Loucy (cell line): ENCODE measurements at regions not wholly inside any gene's neighbourhood (a gene's known extent, or its start where the extent isn't known, plus 50 kb on each side); places are given as distances from the start of the nearest gene placed in this dataset.

Experiments
- H2AFZ ChIP-seq: fragments of 200-600 bp; sonication (generic); 2 replicates; pipeline ENCODE4 v1.6.0; 2016; ENCODE audit warnings: antibody characterized with exemption, mild to moderate bottlenecking, low read length, moderate library complexity
- H3F3A ChIP-seq: fragments of 200-600 bp; 2 replicates; pipeline ENCODE4 v1.6.0; 2016; ENCODE audit warnings: antibody characterized with exemption, low read depth, mild to moderate bottlenecking
- H3K27me3 ChIP-seq: fragments of 200-600 bp; sonication (generic); 2 replicates; pipeline ENCODE4 v1.6.1; 2014; ENCODE audit warnings: low read length, mild to moderate bottlenecking; ENCODE audit not compliant: insufficient read depth, poor library complexity, severe bottlenecking
- H3K36me3 ChIP-seq: fragments of 200-600 bp; sonication (generic); 2 replicates; pipeline ENCODE4 v1.6.1; 2016; ENCODE audit warnings: low read length; ENCODE audit not compliant: insufficient read depth
- H3K4me1 ChIP-seq: fragments of 200-600 bp; sonication (generic); 2 replicates; pipeline ENCODE4 v1.5.1; 2014; ENCODE audit warnings: low read length, mild to moderate bottlenecking; ENCODE audit not compliant: insufficient read depth, poor library complexity, severe bottlenecking
- H3K4me2 ChIP-seq: fragments of 200-600 bp; sonication (generic); 2 replicates; pipeline ENCODE4 v1.6.0; 2014; ENCODE audit warnings: antibody characterized with exemption, low read length, low read depth, mild to moderate bottlenecking; ENCODE audit not compliant: poor library complexity, severe bottlenecking
- H3K4me3 ChIP-seq: fragments of 200-600 bp; sonication (generic); 2 replicates; pipeline ENCODE4 v1.5.1; 2014; ENCODE audit warnings: low read length, mild to moderate bottlenecking, mixed read lengths; ENCODE audit not compliant: poor library complexity, severe bottlenecking
- H3K79me2 ChIP-seq: fragments of 200-600 bp; sonication (generic); 2 replicates; pipeline ENCODE4 v1.6.1; 2014; ENCODE audit warnings: low read length; ENCODE audit not compliant: insufficient read depth
- H3K9ac ChIP-seq: fragments of 200-600 bp; sonication (generic); 2 replicates; pipeline ENCODE4 v1.6.0; 2014; ENCODE audit warnings: mild to moderate bottlenecking, low read depth, low read length, moderate library complexity; ENCODE audit not compliant: poor library complexity, severe bottlenecking
- H3K9me2 ChIP-seq: fragments of 200-600 bp; sonication (generic); replicated peaks from 2 replicates; pipeline ENCODE4 v1.6.1; 2016; ENCODE audit warnings: low read depth, low read length, mixed read lengths
- H3K9me3 ChIP-seq: fragments of 200-600 bp; sonication (generic); 2 replicates; pipeline ENCODE4 v1.6.1; 2014; ENCODE audit warnings: mild to moderate bottlenecking, antibody characterized with exemption, low read length, low read depth; ENCODE audit not compliant: insufficient read depth
- H4K20me1 ChIP-seq: fragments of 200-600 bp; sonication (generic); 2 replicates; pipeline ENCODE4 v1.6.0; 2014; ENCODE audit warnings: antibody characterized with exemption, low read length, mild to moderate bottlenecking; ENCODE audit not compliant: insufficient read depth, poor library complexity, severe bottlenecking
- CTCF ChIP-seq: fragments of 200-600 bp; sonication (generic); conservative IDR thresholded peaks from 2 replicates; pipeline ENCODE4 v1.5.1; 2014; ENCODE audit warnings: mild to moderate bottlenecking, antibody characterized with exemption, low read length
- EZH2phosphoT487 ChIP-seq: fragments of 200-600 bp; IDR thresholded peaks from 2 replicates; pipeline ENCODE4 v1.6.1; 2018; ENCODE audit warnings: antibody characterized with exemption, mild to moderate bottlenecking, moderate library complexity, borderline replicate concordance

DNA sequence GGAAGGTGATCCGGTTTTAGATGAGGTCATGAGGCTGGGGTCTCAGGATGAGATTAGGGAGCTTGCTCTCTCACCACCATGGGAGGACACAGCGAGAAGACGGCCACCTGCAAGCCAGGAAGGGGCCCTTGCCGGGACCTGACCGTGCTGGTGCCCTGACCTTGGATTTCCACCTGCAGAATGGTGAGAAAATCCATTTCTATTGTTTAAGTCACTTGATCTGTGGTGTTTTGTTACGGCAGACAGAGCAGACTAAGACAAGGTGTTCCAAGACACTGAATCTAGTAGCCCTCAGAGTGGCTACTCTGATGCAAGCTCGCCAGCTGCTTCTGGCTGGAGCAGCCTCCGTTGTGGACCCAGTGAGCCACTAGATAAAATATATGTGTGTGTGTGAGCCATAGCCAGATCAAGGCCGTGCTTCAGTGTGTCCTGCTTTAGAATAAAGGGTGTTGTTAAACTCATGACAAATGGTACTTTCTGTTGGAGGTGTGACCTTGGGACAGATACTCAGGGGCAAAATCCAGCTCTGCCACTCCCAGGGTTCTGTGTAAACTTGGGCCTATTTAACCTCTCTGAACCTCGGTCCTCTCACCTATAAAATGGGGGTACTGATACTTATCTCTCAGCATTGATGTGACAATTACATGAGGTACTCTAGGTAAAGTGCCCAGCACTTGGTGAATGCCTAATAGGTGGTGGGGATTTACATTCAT lies 67.9 kb upstream of the STX18 start:
- H3K36me3 ChIP-seq, result no peaks in the 10 kb centered on the region
- no peaks in the 10 kb centered on the region for H3K4me1 ChIP-seq
- no peaks in the 10 kb centered on the region for H3K79me2 ChIP-seq
- H3K4me3 ChIP-seq, result no peak overlapping the region
- H3K4me2 ChIP-seq, result no peak overlapping the region
- TF ChIP-seq EZH2phosphoT487 (no peak), CTCF (no peak)
- no peaks in the 10 kb centered on the region for H3K9me2 ChIP-seq
- no peak overlapping the region for H2AFZ ChIP-seq
- H3K9ac ChIP-seq, result no peak overlapping the region
- H3K27me3 ChIP-seq, result no peaks in the 10 kb centered on the region
- no peaks in the 10 kb centered on the region for H3F3A ChIP-seq
- no peaks in the 10 kb centered on the region for H3K9me3 ChIP-seq
- H4K20me1 ChIP-seq, result no peaks in the 10 kb centered on the region

DNA sequence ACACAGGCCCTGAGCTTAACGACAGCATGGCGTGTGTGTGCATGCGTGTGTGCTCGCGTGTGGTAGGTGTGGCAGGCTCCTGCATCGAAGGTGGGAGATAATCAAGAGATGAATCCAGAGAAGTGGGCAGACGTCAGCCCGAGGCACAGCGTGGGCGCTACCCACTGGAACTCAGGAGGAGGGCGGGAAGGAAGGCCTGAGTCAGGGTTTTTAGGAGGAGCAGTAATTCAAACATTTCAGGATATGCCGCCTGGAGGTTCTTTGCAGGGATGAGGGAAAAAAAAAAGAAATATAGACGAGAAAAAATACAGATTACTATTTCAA lies 66.3 kb upstream of the STX18 start:
- Histone ChIP-seq H3F3A (no peaks in the 10 kb centered on the region), H3K9me3 (no peaks in the 10 kb centered on the region), H3K4me3 (no peak overlapping the region), H3K79me2 (no peaks in the 10 kb centered on the region), H3K4me2 (no peak overlapping the region), H2AFZ (no peak overlapping the region), H3K27me3 (no peaks in the 10 kb centered on the region), H3K36me3 (no peaks in the 10 kb centered on the region), H3K9ac (no peak overlapping the region), H4K20me1 (no peaks in the 10 kb centered on the region), H3K9me2 (no peaks in the 10 kb centered on the region), H3K4me1 (no peaks in the 10 kb centered on the region)
- TF ChIP-seq CTCF (no peak), EZH2phosphoT487 (no peak)

DNA sequence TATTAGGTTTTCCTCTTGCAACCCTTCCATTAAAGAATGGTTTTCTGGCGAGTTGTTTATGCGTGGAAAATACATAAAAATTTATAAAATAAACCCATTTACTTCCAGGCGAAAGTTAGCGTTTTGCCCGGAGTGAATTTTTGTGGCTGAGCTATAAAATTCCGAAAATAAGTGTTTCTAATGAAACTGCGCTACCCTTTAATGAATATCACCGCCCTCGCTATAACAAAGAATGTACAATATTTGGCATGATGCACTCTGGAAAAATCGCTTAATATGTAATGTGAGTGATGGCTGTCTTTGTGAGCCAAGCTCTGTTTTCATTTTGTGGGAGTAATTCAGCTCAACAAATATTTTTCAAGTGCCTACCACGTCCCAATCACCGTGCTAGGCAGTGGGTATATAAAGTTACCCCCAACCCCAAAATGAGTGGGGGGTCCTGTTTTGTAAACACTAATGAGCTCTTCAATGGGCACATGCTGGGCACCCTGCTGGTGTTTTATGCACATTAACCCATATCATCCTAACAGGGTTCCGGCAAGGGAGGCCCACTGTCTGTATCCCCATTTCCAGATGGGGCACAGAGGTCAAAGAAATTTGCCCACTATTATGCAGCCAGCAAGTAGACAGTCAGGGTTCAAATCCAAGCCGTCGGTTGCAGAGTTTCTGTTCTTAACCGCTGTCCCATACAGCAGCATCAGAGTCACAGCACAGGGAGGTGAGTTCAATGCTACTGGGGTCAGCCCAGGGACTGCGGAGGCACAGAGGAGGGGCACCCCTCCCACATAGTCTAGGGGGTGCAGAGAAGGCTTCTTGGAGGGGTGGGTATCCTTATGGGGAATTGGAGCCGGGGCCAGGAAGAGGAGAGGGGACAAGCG lies 65.7 kb upstream of the STX18 start:
- Histone ChIP-seq H3K4me1 (no peaks in the 10 kb centered on the region), H3K4me2 (no peak overlapping the region)

More for the DNA sequence above, 65.7 kb upstream of the STX18 start:
- Histone ChIP-seq H3K9me3 (no peaks in the 10 kb centered on the region), H3K79me2 (no peaks in the 10 kb centered on the region), H3F3A (no peaks in the 10 kb centered on the region), H4K20me1 (no peaks in the 10 kb centered on the region), H3K27me3 (no peaks in the 10 kb centered on the region), H3K36me3 (no peaks in the 10 kb centered on the region), H2AFZ (no peak overlapping the region), H3K9me2 (no peaks in the 10 kb centered on the region), H3K9ac (no peak overlapping the region), H3K4me3 (no peak overlapping the region)
- TF ChIP-seq EZH2phosphoT487, result no peak
- TF ChIP-seq CTCF, result no peak
